GM21786 (cell line): ENCODE measurements at regions not wholly inside any gene's neighbourhood (a gene's known extent, or its start where the extent isn't known, plus 50 kb on each side); places are given as distances from the start of the nearest gene placed in this dataset.
A peak's percentile ranks its signal among the peaks of the same experiment; 100 is the strongest.

Experiments used
- ATAC-seq: cut with Tn5 transposase; IDR thresholded peaks from one replicate; pipeline ENCODE4 v1.9.1; 2021; ENCODE audit not compliant: unreplicated experiment

DNA sequence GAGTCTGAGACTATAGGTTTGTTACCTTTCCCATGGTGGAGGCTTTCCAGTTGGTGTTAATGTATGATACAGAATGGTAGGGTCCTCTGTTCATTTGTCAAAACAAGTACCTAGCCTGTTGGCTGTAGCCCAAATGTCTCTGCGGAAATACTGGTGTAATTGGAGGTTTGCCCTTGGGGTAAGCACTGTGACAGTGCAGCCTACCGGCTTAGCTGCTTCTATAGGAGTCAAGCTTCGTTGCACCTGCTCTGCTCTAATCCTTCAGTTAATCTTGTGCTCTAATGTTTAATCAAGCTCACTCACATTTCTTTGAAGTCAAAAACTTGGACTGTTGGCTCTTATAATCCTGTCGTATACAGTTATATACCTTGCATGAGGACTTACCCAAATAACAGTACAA lies 203.4 kb downstream of the CCNG2 start:
- ATAC-seq = no peak

- ATAC-seq = peak; percentile 69
Observed at GRCh38 chr4:77366876-77367275, 209.9 kb downstream of the CCNG2 start.

DNA sequence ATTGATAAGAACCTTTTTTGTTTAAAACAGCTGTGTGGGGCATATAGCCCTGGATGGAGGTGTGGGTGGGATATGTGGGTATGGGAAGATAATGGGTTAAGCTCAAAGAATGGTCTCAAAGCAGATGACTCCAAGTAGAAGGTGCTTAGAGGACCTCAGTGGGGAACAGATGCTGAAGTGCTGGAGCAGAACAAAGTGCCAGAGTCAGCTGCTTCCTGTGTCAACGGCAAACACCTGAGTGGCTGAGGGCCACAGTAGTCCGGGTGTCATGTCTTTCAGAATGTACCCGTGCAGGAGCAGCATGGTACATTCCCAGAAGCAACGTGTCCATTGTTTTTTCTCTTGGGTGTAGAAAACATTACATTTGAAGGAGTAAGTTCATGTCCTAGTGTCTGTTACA lies 210.6 kb downstream of the CCNG2 start:
- no peak for ATAC-seq

DNA sequence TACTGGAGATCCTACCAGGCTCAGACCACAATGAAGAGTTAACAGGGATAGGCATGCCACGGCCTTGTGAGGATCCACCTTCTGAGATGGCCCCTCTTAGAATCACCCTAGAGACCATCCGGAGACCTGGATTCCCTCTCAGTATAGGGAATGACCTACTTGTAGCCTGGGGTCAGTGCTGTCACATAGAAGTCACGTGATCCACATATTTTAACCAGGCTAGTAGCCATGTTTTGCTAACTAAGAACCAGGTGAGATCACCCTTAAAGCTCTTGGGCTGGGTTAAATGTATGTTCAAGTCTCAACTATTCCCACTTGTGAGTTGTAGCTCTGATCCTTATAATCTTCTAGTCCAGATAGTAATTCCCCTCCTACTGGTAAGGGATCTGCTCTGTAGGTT lies 215.4 kb downstream of the CCNG2 start:
- ATAC-seq = no peak

DNA sequence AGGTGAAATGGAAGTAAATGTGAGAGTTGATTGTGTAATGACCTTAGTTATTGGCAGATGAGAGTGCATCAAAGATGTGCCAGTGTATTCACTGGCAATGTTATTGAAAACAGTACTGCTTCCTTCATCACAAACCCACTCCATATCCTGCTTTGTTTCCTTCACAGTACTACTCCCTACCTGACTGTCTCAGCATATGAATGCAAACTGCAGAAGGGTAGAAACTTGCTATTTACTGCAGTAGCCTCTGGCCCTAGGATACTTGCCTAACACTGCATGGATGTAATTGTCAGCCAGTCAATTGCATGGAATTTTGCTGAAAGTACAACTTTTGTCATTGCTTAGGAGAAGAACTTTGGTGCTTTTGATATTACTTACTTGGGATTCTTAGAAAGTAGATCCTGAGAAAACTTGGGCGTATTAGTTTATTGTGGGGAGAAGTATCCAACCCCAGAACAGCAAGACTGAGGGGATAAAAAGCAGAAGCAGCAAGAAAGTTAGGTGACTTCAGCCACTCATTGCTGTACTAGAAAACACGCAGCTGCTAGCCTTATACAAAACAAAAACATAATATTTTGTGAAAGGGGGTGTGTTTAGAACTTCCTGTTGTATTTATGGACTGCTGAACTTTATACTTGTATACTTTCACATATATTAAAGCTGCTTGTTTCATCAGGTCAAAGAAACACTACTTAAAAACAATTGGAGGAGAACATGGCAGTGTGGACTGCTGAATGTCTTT lies 219.0 kb downstream of the CCNG2 start:
- no peak for ATAC-seq

DNA sequence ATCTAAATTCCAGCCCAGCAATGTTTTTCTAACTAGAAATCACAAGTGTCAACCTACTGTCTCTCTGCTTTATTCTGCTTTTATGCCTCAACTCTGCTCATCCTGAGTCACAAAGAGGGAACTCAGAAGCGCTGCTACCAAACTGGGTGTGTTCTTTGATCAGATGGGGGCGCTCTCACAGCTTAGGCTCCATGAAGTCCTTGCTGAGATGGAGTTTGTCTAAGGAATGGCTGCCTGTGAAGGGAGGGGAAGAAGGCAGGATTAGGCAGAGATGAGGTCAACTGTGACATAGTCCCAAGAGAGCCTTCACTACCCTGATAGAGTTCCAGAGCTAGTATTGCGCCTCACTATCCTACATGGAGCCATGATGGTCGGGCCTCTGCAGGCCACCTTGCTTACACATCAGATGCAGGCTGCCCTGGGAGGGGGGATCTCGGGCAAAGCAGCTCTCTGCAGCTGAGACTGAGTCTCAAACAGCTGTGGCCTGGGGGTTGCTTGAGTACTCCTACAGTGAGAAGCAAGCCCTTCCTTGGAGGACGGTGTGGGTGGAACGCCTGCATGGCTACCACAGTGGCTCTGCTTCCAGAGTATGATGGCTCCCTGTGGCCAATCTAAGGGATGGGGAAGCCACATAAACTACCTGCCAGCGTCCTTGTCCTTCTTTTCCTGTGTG lies 219.9 kb downstream of the CCNG2 start:
- ATAC-seq = no peak

GRCh38 chr4:77384094-77384493 lies 221.5 kb upstream of the CXCL13 start:
- no peak for ATAC-seq

DNA sequence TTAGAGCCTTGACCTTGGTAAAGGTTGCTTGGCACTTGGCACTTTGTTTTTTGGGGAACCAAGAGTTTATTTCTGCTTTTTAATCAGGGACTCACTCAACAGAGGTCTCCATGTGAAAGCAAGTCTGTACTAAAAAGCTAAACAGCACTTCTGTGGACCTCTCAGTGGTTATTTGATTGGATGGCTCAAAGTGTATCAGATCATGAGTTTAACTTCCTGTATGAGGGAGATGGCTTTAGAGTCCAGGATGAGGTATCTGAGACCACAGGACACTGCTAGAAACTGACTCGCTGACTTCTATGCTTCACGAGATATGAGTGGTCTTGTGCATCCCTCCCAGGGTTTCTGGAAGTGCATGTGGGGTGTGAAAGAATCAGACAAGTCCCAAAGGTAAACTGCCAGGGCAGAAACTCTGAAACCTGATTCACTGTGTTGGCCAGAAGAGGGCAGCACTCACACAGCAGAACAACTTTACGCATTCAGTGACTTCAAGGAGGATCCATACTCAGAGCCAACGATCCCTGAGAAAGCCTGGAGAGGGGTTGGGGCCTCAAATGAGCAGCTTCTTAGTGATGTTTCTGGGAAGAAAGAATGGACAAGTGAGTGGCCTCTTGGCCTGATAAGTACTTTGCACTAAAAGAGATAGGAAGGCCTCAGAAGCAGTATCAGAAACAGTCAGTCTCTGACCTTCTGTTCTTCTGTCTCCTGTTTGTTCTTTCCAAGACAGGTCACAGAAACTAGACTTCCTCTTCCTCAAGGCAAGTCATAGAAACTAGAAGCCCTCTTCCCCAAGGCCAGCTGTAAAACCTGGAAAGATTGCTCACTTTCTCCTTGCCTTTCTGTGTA lies 220.3 kb upstream of the CXCL13 start:
- no peak for ATAC-seq

DNA sequence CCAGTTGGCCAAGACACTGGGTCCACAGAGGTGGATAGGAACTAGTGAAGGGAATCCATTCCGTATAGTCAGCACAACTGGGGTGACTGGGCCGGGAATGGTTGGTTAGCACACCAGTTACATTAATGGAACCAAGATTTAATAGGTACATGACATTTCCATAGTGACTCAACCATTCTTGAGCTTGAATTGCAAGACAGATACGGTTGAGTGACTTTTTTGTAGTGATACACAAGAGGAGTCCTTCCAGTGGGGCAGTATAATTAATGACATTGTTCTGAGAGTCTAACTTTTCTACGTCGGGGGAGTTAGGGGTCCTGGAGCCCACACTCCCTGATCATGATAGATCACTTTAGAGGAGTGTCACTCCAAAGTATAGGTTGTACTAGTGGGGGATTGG lies 211.6 kb upstream of the CXCL13 start:
- ATAC-seq = no peak

- no peak for ATAC-seq
Observed at GRCh38 chr4:77395481-77395880, 210.1 kb upstream of the CXCL13 start.

DNA sequence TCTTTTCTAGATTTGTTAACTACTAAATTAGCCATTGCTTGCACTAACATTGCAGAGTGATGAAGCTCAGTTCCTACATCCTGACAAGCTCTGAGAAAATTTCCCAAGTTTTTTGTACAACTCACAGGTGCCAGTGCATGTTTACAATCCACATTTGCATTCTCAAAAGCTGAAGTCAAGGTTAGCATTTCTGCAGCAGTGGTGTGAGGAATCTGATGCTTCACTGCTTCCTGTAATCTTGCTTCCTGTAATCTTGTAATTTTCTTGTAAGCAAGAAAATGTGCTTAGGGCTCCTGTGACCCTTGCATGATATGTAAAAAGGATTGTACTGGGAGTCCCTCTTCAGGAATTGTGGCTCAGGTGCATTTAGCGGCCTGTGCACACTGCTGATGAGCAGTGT lies 207.4 kb upstream of the CXCL13 start:
- no peak for ATAC-seq

- ATAC-seq = no peak
Observed at GRCh38 chr4:77399831-77400230, 205.8 kb upstream of the CXCL13 start.

DNA sequence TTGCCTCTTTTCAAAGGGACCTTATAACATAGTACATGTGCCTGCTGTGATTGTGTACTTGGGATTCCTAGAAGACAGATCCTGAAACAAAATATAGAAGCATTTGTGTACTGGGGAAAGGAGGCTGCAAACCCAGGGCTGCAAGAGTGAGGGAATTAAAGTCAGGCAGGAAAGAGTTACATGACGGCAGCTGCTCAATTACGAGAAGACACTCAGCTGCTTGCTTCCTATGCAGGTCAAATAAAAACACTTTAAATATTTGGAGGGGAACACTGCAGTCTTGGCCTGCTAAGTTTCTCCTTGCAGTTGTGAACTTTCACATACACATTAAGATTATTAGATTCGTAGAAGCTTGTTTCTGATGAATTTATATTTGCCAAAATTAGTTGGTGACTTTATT lies 191.9 kb upstream of the CXCL13 start:
- no peak for ATAC-seq

GRCh38 chr4:77415689-77416088 lies 189.9 kb upstream of the CXCL13 start:
- no peak for ATAC-seq

- ATAC-seq = no peak
Observed at GRCh38 chr4:77418333-77418732, 187.3 kb upstream of the CXCL13 start.

DNA sequence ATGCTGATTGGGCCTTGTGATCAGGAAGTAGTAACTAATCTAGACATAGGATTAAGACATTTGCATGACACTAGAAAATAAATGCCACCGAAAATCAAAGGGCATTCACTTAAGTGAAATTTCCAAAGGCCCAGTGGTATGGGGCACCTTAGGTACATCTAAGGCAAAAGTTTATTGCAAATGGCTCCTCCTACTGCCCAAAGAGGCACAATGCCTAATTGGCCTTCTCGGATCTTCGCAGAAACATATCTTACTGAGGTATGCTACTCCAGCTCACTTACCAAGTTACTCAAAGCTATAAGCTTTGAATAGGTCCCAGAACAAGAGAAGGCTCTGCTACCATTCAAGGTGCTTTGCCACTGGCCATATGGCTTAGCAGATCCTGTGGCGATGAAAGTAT lies 174.8 kb upstream of the CXCL13 start:
- ATAC-seq = no peak

- no peak for ATAC-seq
Observed at GRCh38 chr4:77431546-77431945, 174.1 kb upstream of the CXCL13 start.

GRCh38 chr4:77432717-77433417 lies 172.8 kb upstream of the CXCL13 start:
- no peak for ATAC-seq

DNA sequence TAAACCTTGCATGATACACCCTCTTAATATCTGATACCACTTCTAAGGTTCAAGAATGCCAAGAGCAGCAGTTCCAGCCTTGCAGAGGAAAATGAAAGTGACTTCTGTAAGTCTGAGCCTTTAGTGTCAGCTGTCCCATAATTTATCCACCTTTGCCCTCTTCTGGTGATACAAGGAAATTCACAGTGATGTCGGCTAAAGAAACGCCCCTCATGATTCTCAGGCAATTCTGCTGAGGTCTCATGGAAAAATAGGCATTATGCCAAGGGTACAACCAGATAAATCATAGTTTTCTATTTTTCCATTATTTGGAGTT lies 172.2 kb upstream of the CXCL13 start:
- peak; percentile 78 for ATAC-seq

DNA sequence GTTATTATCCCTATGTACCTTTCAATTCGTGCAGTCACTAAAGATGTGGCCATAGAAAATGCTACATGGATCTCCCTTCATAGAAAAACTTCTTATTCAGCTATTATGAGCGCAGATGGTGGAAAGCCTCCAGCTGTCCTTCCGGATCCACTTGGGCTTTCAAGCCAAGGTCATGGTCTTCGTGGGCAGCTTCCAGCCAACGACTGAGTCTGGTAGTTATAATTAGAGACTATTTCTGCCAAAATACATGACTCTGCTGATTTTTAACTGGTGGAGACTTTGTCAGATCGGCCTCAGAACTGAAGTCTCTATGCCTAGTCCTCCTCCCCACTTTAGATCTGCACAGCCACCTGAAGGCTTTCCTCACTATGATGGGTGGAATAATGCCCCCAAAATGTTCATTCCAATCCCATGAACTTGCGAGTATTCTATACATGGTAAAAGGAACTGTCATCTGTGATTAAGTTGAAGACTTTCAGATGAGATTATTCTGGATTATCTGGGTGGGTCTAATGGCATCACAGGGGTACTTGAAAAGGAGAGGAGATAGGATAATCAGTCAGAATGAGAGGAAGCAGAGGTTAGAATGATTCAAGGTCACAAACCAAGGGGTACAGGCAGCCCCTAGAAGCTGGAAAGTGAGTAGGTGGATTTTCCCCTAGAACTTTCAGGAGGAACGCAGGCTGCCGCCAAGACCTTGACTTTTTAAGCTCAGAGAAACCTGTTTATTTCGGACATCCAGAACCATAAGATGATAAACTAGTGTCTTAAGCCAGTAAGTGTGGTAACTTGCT lies 171.1 kb upstream of the CXCL13 start:
- ATAC-seq = no peak

DNA sequence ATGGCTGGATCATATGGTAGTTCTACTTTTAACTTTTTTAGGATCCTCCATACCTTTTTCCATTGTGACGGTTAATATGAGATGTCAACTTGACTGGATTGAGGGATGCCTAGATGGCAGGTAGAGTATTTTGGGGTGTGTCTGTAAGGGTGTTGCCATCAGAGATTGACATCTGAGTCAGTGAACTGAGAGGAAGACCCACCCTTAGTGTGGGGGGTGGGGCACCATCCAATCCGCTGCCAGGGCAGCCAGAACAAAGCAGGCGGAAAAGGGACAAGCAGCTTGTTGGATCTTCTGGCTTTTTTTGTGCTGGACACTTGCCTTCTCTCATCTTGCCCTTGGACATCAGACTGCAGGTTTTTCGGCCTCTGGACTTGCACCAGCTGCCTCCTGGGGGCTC lies 168.5 kb upstream of the CXCL13 start:
- ATAC-seq = no peak
